Endothelial cell (in vitro differentiated cells): ENCODE measurements at regions not wholly inside any gene's neighbourhood (a gene's known extent, or its start where the extent isn't known, plus 50 kb on each side); places are given as distances from the start of the nearest gene placed in this dataset.
"Not testable (repeated sequence)": the region's sequence is repeated elsewhere in the genome, so short reads cannot be mapped to it uniquely, and the experiment has no call there.

Experiments used
- DNase-seq: peaks from one replicate; pipeline ENCODE4 v3.0.0; 2021; ENCODE audit warnings: low spot score
- H3K27ac Mint-ChIP-seq: one replicate; pipeline ENCODE4 v1.8.0; 2021; ENCODE audit warnings: mixed read lengths, inconsistent platforms; ENCODE audit not compliant: unreplicated experiment
- H3K27me3 Mint-ChIP-seq: one replicate; pipeline ENCODE4 v1.8.0; 2021; ENCODE audit warnings: mild to moderate bottlenecking, moderate library complexity, mixed read lengths, inconsistent platforms; ENCODE audit not compliant: unreplicated experiment
- H3K36me3 Mint-ChIP-seq: one replicate; pipeline ENCODE4 v1.8.0; 2021; ENCODE audit warnings: mild to moderate bottlenecking, low read depth, mixed read lengths, inconsistent platforms; ENCODE audit not compliant: unreplicated experiment
- H3K4me1 Mint-ChIP-seq: one replicate; pipeline ENCODE4 v1.8.0; 2021; ENCODE audit warnings: mild to moderate bottlenecking, mixed read lengths, inconsistent platforms; ENCODE audit not compliant: unreplicated experiment
- H3K4me3 Mint-ChIP-seq: one replicate; pipeline ENCODE4 v1.8.0; 2021; ENCODE audit warnings: mild to moderate bottlenecking, mixed read lengths, inconsistent platforms; ENCODE audit not compliant: unreplicated experiment
- H3K9me3 Mint-ChIP-seq: one replicate; pipeline ENCODE4 v1.8.0; 2021; ENCODE audit warnings: mixed read lengths, inconsistent platforms; ENCODE audit not compliant: unreplicated experiment
- CTCF ChIP-seq: fragments of 200-600 bp; sonication (generic); IDR thresholded peaks from one replicate; pipeline ENCODE4 v1.5.0; 2021; ENCODE audit warnings: antibody characterized with exemption; ENCODE audit not compliant: unreplicated experiment

- peak; percentile 94 for DNase-seq
- H3K4me3 Mint-ChIP-seq, H3K9me3 Mint-ChIP-seq: not testable (repeated sequence)
- Mint-ChIP-seq H3K4me1 (peaks cover 21% of the 10 kb centered on the region), H3K27me3 (peaks cover 21% of the 10 kb centered on the region), H3K27ac (peak overlapping the region; percentile 20), H3K36me3 (peaks cover 22% of the 10 kb centered on the region)
- TF ChIP-seq CTCF: peak; percentile 72
Measured at GRCh38 chr5:34188001-34188822, 145.2 kb upstream of the C1QTNF3 start.

GRCh38 chr5:34189246-34189645 is 146.2 kb upstream of the C1QTNF3 start:
- not testable (repeated sequence) for H3K4me3 Mint-ChIP-seq, DNase-seq, H3K27ac Mint-ChIP-seq, H3K9me3 Mint-ChIP-seq
- Mint-ChIP-seq H3K4me1 (peaks cover 25% of the 10 kb centered on the region), H3K27me3 (peaks cover 24% of the 10 kb centered on the region), H3K36me3 (peaks cover 26% of the 10 kb centered on the region)

- peak; percentile 16 for DNase-seq
- Mint-ChIP-seq H3K4me3 (peak overlapping the region; percentile 5), H3K4me1 (peaks cover 25% of the 10 kb centered on the region), H3K27me3 (peaks cover 24% of the 10 kb centered on the region), H3K36me3 (peaks cover 26% of the 10 kb centered on the region)
- not testable (repeated sequence) for H3K27ac Mint-ChIP-seq, H3K9me3 Mint-ChIP-seq
Measured at GRCh38 chr5:34189752-34190411, 146.9 kb upstream of the C1QTNF3 start.

GRCh38 chr5:34190466-34190865 is 147.5 kb upstream of the C1QTNF3 start:
- H3K9me3 Mint-ChIP-seq, H3K4me3 Mint-ChIP-seq, H3K27ac Mint-ChIP-seq: not testable (repeated sequence)
- DNase-seq: peak; percentile 28
- Mint-ChIP-seq H3K27me3 (peaks cover 24% of the 10 kb centered on the region), H3K36me3 (peaks cover 26% of the 10 kb centered on the region), H3K4me1 (peaks cover 24% of the 10 kb centered on the region)

- Mint-ChIP-seq H3K27me3 (peaks cover 24% of the 10 kb centered on the region), H3K27ac (peak overlapping the region; percentile 45), H3K36me3 (peaks cover 26% of the 10 kb centered on the region), H3K4me1 (peaks cover 21% of the 10 kb centered on the region), H3K4me3 (peak overlapping the region; percentile 3)
- DNase-seq: peak; percentile 38
- H3K9me3 Mint-ChIP-seq: not testable (repeated sequence)
Measured at GRCh38 chr5:34191279-34191744, 148.3 kb upstream of the C1QTNF3 start.

- Mint-ChIP-seq H3K27me3 (peaks cover 24% of the 10 kb centered on the region), H3K27ac (peak overlapping the region; percentile 28), H3K36me3 (peaks cover 26% of the 10 kb centered on the region), H3K4me1 (peaks cover 21% of the 10 kb centered on the region), H3K4me3 (peak overlapping the region; percentile 3)
- peak; percentile 36 for DNase-seq
- H3K9me3 Mint-ChIP-seq: not testable (repeated sequence)
Measured at GRCh38 chr5:34192064-34192922, 149.3 kb upstream of the C1QTNF3 start.

GRCh38 chr5:34192923-34193262 is 149.9 kb upstream of the C1QTNF3 start:
- Mint-ChIP-seq H3K27ac (peak overlapping the region; percentile 28), H3K27me3 (peaks cover 24% of the 10 kb centered on the region)

GRCh38 chr5:34193297-34193696 is 150.3 kb upstream of the C1QTNF3 start:
- Mint-ChIP-seq H3K36me3 (peaks cover 26% of the 10 kb centered on the region), H3K4me3 (peak overlapping the region; percentile 23), H3K27ac (peak overlapping the region; percentile 55), H3K4me1 (peaks cover 21% of the 10 kb centered on the region), H3K27me3 (peaks cover 22% of the 10 kb centered on the region)
- H3K9me3 Mint-ChIP-seq, DNase-seq: not testable (repeated sequence)

More at GRCh38 chr5:34192923-34193262, 149.9 kb upstream of the C1QTNF3 start:
- H3K9me3 Mint-ChIP-seq, DNase-seq, H3K4me3 Mint-ChIP-seq: not testable (repeated sequence)
- peaks cover 21% of the 10 kb centered on the region for H3K4me1 Mint-ChIP-seq
- H3K36me3 Mint-ChIP-seq: peaks cover 26% of the 10 kb centered on the region

GRCh38 chr5:34193804-34194203 is 150.8 kb upstream of the C1QTNF3 start:
- H3K27ac Mint-ChIP-seq, H3K9me3 Mint-ChIP-seq, H3K4me3 Mint-ChIP-seq, DNase-seq: not testable (repeated sequence)
- Mint-ChIP-seq H3K4me1 (peaks cover 21% of the 10 kb centered on the region), H3K27me3 (peaks cover 22% of the 10 kb centered on the region), H3K36me3 (peaks cover 26% of the 10 kb centered on the region)

- Mint-ChIP-seq H3K27me3 (peaks cover 16% of the 10 kb centered on the region), H3K4me1 (peaks cover 20% of the 10 kb centered on the region), H3K36me3 (peaks cover 16% of the 10 kb centered on the region)
- DNase-seq, H3K4me3 Mint-ChIP-seq, H3K9me3 Mint-ChIP-seq, H3K27ac Mint-ChIP-seq: not testable (repeated sequence)
Measured at GRCh38 chr5:34196091-34196490, 153.1 kb upstream of the C1QTNF3 start.
